ENCODE measurements at regions not wholly inside any gene's neighbourhood (a gene's known extent, or its start where the extent isn't known, plus 50 kb on each side); places are given as distances from the start of the nearest gene placed in this dataset.

DNA sequence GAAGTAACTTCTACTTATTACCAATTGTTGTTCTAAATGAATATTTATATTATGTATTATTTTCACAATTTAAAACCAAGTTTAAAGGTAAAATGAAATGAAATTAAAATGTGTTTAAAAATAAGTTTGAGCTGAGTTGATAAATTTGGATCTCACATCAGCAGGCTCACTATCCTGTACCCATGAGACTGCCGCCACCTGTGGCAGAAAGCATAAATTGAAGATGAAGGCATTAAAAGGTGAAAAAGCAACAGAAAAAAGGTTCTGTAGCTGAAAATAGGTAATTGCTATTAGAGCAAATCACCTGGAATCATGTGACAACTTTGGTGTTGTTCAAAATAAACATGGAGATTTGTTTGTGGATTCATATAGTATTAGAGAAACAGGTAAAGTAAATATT, 133.0 kb upstream of the CADM2 start:
- peaks cover 0 to 4% of the 10 kb centered on the region in 2 experiments for H3K9me3 ChIP-seq (ENCODE audit: control insufficient read depth in 1 of 2, insufficient read depth in 1 of 2, low read length in 2 of 2)
- H3K27ac Mint-ChIP-seq = no peak overlapping the region
- H3K9me3 Mint-ChIP-seq = peaks cover 10% of the 10 kb centered on the region
- ChIA-PET CTCF (no interaction called here), POLR2A (no interaction called here)
- H3K36me3 Mint-ChIP-seq (ENCODE audit: low read depth) = no peaks in the 10 kb centered on the region
- H3K36me3 ChIP-seq (ENCODE audit: insufficient read depth, low read length) = no peaks in the 10 kb centered on the region
- H3K4me3 Mint-ChIP-seq = no peak overlapping the region
- H3K27me3 Mint-ChIP-seq = no peaks in the 10 kb centered on the region
- H3K27me3 ChIP-seq (ENCODE audit: control insufficient read depth in 1 of 2, insufficient read depth in 2 of 2, low read length in 2 of 2) = no peaks in the 10 kb centered on the region
- no peak for ATAC-seq (ENCODE audit: poor library complexity)
- H3K4me1 Mint-ChIP-seq (ENCODE audit: low read depth) = no peaks in the 10 kb centered on the region
- intact Hi-C loops (cut with DNase I, micrococcal nuclease) = no loop called here
- TF ChIP-seq, protein P1, sequence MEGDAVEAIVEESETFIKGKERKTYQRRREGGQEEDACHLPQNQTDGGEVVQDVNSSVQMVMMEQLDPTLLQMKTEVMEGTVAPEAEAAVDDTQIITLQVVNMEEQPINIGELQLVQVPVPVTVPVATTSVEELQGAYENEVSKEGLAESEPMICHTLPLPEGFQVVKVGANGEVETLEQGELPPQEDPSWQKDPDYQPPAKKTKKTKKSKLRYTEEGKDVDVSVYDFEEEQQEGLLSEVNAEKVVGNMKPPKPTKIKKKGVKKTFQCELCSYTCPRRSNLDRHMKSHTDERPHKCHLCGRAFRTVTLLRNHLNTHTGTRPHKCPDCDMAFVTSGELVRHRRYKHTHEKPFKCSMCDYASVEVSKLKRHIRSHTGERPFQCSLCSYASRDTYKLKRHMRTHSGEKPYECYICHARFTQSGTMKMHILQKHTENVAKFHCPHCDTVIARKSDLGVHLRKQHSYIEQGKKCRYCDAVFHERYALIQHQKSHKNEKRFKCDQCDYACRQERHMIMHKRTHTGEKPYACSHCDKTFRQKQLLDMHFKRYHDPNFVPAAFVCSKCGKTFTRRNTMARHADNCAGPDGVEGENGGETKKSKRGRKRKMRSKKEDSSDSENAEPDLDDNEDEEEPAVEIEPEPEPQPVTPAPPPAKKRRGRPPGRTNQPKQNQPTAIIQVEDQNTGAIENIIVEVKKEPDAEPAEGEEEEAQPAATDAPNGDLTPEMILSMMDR (IDR thresholded peaks at IDR 0.05) = no peak
- no peak for DNase-seq
- H3K27ac ChIP-seq (ENCODE audit: low read depth in 1 of 2, low read length in 2 of 2) = no peak overlapping the region
- no peak overlapping the region for H3K4me3 ChIP-seq (ENCODE audit: low read length)
- no peaks in the 10 kb centered on the region for H3K4me1 ChIP-seq (ENCODE audit: insufficient read depth, low read length)

DNA sequence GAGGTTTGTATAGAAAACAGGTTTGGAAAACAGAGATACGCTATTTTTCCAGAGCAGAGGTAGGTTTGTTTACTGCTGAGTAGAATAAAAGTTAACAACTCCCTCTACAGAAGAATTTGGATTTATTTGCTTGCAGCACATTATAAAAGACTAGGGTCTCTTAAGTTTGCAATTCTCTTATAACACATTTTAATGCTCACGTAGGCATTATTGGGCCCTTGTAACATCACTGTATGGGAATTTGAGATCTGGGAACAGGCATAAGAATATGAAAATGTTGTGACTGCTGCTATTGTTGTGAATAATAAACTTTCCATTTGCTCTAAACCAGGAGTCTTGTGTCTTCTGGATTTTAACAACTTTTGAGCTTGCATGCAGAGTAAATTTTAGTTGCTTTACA, 128.3 kb upstream of the CADM2 start:
- Histone ChIP-seq H3K4me3 (ENCODE audit: low read length) (no peak overlapping the region), H3K4me1 (ENCODE audit: insufficient read depth, low read length) (no peaks in the 10 kb centered on the region), H3K27ac (ENCODE audit: low read depth in 1 of 2, low read length in 2 of 2) (no peak overlapping the region), H3K36me3 (ENCODE audit: insufficient read depth, low read length) (no peaks in the 10 kb centered on the region), H3K9me3 (ENCODE audit: control insufficient read depth in 1 of 2, insufficient read depth in 1 of 2, low read length in 2 of 2) (peaks cover 0 to 6% of the 10 kb centered on the region in 2 experiments), H3K27me3 (ENCODE audit: control insufficient read depth in 1 of 2, insufficient read depth in 2 of 2, low read length in 2 of 2) (no peaks in the 10 kb centered on the region)
- Mint-ChIP-seq H3K4me3 (no peak overlapping the region), H3K9me3 (peaks cover 12% of the 10 kb centered on the region), H3K27me3 (no peaks in the 10 kb centered on the region), H3K4me1 (ENCODE audit: low read depth) (no peaks in the 10 kb centered on the region), H3K27ac (no peak overlapping the region), H3K36me3 (ENCODE audit: low read depth) (no peaks in the 10 kb centered on the region)
- ATAC-seq (ENCODE audit: poor library complexity) = no peak
- TF ChIP-seq, protein P1 (IDR thresholded peaks at IDR 0.05) = no peak
- ChIA-PET POLR2A (no interaction called here), CTCF (no interaction called here)
- intact Hi-C loops (cut with DNase I, micrococcal nuclease) = no loop called here
- no peak for DNase-seq

DNA sequence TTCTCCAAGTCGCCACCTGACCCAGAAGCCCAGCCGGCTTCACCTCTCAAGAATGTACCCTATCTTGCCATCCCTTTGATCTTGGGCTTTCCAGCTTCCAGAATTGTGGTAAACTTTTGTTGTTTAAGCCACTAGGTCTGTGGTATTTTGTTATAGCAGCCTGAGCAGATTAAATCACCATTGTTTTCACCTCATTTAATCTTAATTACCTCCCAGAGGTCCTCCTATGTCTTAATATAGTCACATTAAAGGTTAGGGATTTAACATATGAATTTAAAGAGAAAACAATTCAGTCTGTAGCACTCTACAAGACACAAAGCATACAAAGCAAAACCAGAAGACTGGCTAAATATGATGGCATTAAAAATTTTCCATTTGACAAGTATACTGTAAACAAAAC, 123.4 kb upstream of the CADM2 start:
- POLR2A ChIA-PET = no interaction called here
- Mint-ChIP-seq H3K4me3 (no peak overlapping the region), H3K9me3 (peaks cover 5% of the 10 kb centered on the region), H3K36me3 (ENCODE audit: low read depth) (no peaks in the 10 kb centered on the region), H3K27me3 (no peaks in the 10 kb centered on the region), H3K4me1 (ENCODE audit: low read depth) (no peaks in the 10 kb centered on the region), H3K27ac (no peak overlapping the region)
- Histone ChIP-seq H3K36me3 (ENCODE audit: insufficient read depth, low read length) (no peaks in the 10 kb centered on the region), H3K4me1 (ENCODE audit: insufficient read depth, low read length) (no peaks in the 10 kb centered on the region), H3K27ac (ENCODE audit: low read depth in 1 of 2, low read length in 2 of 2) (no peak overlapping the region), H3K27me3 (ENCODE audit: control insufficient read depth in 1 of 2, insufficient read depth in 2 of 2, low read length in 2 of 2) (no peaks in the 10 kb centered on the region), H3K9me3 (ENCODE audit: control insufficient read depth in 1 of 2, insufficient read depth in 1 of 2, low read length in 2 of 2) (peaks cover 0 to 6% of the 10 kb centered on the region in 2 experiments), H3K4me3 (ENCODE audit: low read length) (no peak overlapping the region)
- TF ChIP-seq, protein P1 (IDR thresholded peaks at IDR 0.05) = no peak
- no peak for DNase-seq
- intact Hi-C loops (cut with DNase I, micrococcal nuclease) = no loop called here
- CTCF ChIA-PET = no interaction called here
- ATAC-seq (ENCODE audit: poor library complexity) = no peak

Data from CD4-positive, alpha-beta T cell (primary cell).